Muscle of leg (tissue), 3 donors: ENCODE measurements at regions not wholly inside any gene's neighbourhood (a gene's known extent, or its start where the extent isn't known, plus 50 kb on each side); places are given as distances from the start of the nearest gene placed in this dataset.
"Not testable (repeated sequence)": the region's sequence is repeated elsewhere in the genome, so short reads cannot be mapped to it uniquely, and the experiment has no call there.

Source experiments
- DNase-seq: peaks from one replicate; pipeline ENCODE4 v3.0.0; 2013
- H3K27ac ChIP-seq: one replicate; pipeline ENCODE4 v1.5.1; 2013; ENCODE audit warnings: mild to moderate bottlenecking, low read length, control low read depth
- H3K27me3 ChIP-seq: one replicate; pipeline ENCODE4 v1.6.1; 2013; ENCODE audit warnings: low read length; ENCODE audit not compliant: control insufficient read depth, insufficient read depth
- H3K36me3 ChIP-seq: one replicate; pipeline ENCODE4 v1.6.1; 2013; ENCODE audit warnings: low read length; ENCODE audit not compliant: control insufficient read depth, insufficient read depth
- H3K4me1 ChIP-seq: one replicate; pipeline ENCODE4 v1.6.1; 2013; ENCODE audit warnings: low read length; ENCODE audit not compliant: control insufficient read depth, insufficient read depth
- H3K4me3 ChIP-seq: one replicate; pipeline ENCODE4 v1.5.1; 2013; ENCODE audit warnings: low read length, control low read depth
- H3K9me3 ChIP-seq: replicated peaks from 2 replicates; pipeline ENCODE4 v1.6.1; 2013; ENCODE audit warnings: low read depth, low read length; ENCODE audit not compliant: control insufficient read depth
- WGBS: methylation state at CpG from one replicate; pipeline ENCODE4 v1.1.5; 2013; ENCODE audit warnings: missing lambda C conversion rate; ENCODE audit not compliant: insufficient coverage; 5-methylcytosine and 5-hydroxymethylcytosine counted together

- DNase-seq = no peak
- Histone ChIP-seq H3K4me1 (no peaks in the 10 kb centered on the region), H3K9me3 (no peaks in the 10 kb centered on the region), H3K27me3 (no peaks in the 10 kb centered on the region), H3K36me3 (no peaks in the 10 kb centered on the region), H3K27ac (no peak overlapping the region), H3K4me3 (no peak overlapping the region)
- whole genome bisulfite sequencing = 30% methylated on average over 4 of the region's 5 CpGs
These were observed 130.2 kb upstream of the COBL start for GRCh38 chr7:51446785-51447184.

GRCh38 chr7:51446356-51446755 lies 129.7 kb upstream of the COBL start:
- DNase-seq = no peak
- 45% methylated on average over 10 of the region's 11 CpGs for WGBS
- Histone ChIP-seq H3K36me3 (no peaks in the 10 kb centered on the region), H3K9me3 (no peaks in the 10 kb centered on the region), H3K4me3 (no peak overlapping the region), H3K27ac (no peak overlapping the region), H3K4me1 (no peaks in the 10 kb centered on the region), H3K27me3 (no peaks in the 10 kb centered on the region)

GRCh38 chr7:51444936-51445335 lies 128.3 kb upstream of the COBL start:
- WGBS = 14% methylated on average over 1 of the region's 1 CpG
- Histone ChIP-seq H3K36me3 (no peaks in the 10 kb centered on the region), H3K4me3 (no peak overlapping the region), H3K4me1 (no peaks in the 10 kb centered on the region), H3K27ac (no peak overlapping the region), H3K27me3 (no peaks in the 10 kb centered on the region), H3K9me3 (no peaks in the 10 kb centered on the region)
- DNase-seq = no peak

GRCh38 chr7:51430480-51431086 lies 114.0 kb upstream of the COBL start:
- H3K36me3 ChIP-seq = no peaks in the 10 kb centered on the region
- DNase-seq = peak; percentile 65
- H3K4me3 ChIP-seq = no peak overlapping the region
- 0% methylated on average over 2 of the region's 13 CpGs for WGBS
- H3K27ac ChIP-seq = no peak overlapping the region
- no peaks in the 10 kb centered on the region for H3K9me3 ChIP-seq
- no peaks in the 10 kb centered on the region for H3K4me1 ChIP-seq
- H3K27me3 ChIP-seq = peaks cover 3% of the 10 kb centered on the region

- 79% methylated on average over 5 of the region's 8 CpGs for WGBS
- no peaks in the 10 kb centered on the region for H3K9me3 ChIP-seq
These were observed 111.7 kb upstream of the COBL start for GRCh38 chr7:51428217-51428887.

GRCh38 chr7:51426163-51426562 lies 109.6 kb upstream of the COBL start:
- Histone ChIP-seq H3K4me3 (no peak overlapping the region), H3K27ac (no peak overlapping the region), H3K9me3 (no peaks in the 10 kb centered on the region), H3K27me3 (no peaks in the 10 kb centered on the region), H3K36me3 (no peaks in the 10 kb centered on the region), H3K4me1 (no peaks in the 10 kb centered on the region)
- no peak for DNase-seq
- 83% methylated on average over 12 of the region's 12 CpGs for WGBS

More at GRCh38 chr7:51428217-51428887, 111.7 kb upstream of the COBL start:
- Histone ChIP-seq H3K27ac (no peak overlapping the region), H3K36me3 (no peaks in the 10 kb centered on the region), H3K27me3 (no peaks in the 10 kb centered on the region), H3K4me1 (no peaks in the 10 kb centered on the region), H3K4me3 (no peak overlapping the region)
- no peak for DNase-seq

GRCh38 chr7:51409934-51410333 lies 93.3 kb upstream of the COBL start:
- not testable (repeated sequence) for H3K27me3 ChIP-seq, H3K27ac ChIP-seq, H3K9me3 ChIP-seq, H3K36me3 ChIP-seq, DNase-seq, H3K4me3 ChIP-seq, H3K4me1 ChIP-seq
- WGBS = no CpG with 5 or more reads among the region's 3 CpGs

GRCh38 chr7:51397608-51398007 lies 81.0 kb upstream of the COBL start:
- not testable (repeated sequence) for H3K9me3 ChIP-seq, H3K4me1 ChIP-seq, H3K27me3 ChIP-seq, H3K36me3 ChIP-seq, H3K27ac ChIP-seq, H3K4me3 ChIP-seq
- DNase-seq = peak; percentile 1
- 0% methylated on average over 1 of the region's 3 CpGs for WGBS

- not testable (repeated sequence) for DNase-seq, H3K27ac ChIP-seq, H3K27me3 ChIP-seq, H3K36me3 ChIP-seq, H3K4me3 ChIP-seq, H3K9me3 ChIP-seq, H3K4me1 ChIP-seq
- WGBS = 51% methylated on average over 2 of the region's 6 CpGs
These were observed 76.4 kb upstream of the COBL start for GRCh38 chr7:51393003-51393402.

GRCh38 chr7:51389952-51390351 lies 73.3 kb upstream of the COBL start:
- not testable (repeated sequence) for H3K27me3 ChIP-seq, DNase-seq, H3K9me3 ChIP-seq, H3K4me1 ChIP-seq, H3K4me3 ChIP-seq, H3K36me3 ChIP-seq, H3K27ac ChIP-seq
- WGBS = 83% methylated on average over 1 of the region's 8 CpGs
